GM21825 (cell line): ENCODE measurements at regions not wholly inside any gene's neighbourhood (a gene's known extent, or its start where the extent isn't known, plus 50 kb on each side); places are given as distances from the start of the nearest gene placed in this dataset.

Experiments
- ATAC-seq: cut with Tn5 transposase; IDR thresholded peaks from one replicate; pipeline ENCODE4 v1.9.1; 2021; ENCODE audit warnings: mild to moderate bottlenecking, moderate library complexity; ENCODE audit not compliant: unreplicated experiment

DNA sequence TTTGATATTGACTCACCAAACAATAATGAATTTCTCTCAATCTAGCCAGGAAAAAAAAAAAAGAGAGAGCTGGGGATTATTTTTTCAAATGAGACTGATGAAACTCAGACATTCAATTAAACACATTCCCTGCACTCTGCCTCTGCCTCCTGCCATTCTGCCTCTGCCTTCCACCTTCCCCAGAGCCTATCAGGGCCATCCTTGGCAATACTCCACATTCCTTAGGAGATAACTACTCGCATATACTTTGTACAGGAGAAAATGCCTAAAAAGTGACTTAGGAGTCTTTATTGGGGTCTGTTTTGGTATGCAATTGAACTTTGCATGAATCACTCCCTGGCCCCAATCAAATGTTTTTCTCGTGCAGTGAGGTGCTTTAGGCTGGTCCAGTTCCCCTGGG is 246.6 kb upstream of the PLET1 start:
- ATAC-seq: no peak

DNA sequence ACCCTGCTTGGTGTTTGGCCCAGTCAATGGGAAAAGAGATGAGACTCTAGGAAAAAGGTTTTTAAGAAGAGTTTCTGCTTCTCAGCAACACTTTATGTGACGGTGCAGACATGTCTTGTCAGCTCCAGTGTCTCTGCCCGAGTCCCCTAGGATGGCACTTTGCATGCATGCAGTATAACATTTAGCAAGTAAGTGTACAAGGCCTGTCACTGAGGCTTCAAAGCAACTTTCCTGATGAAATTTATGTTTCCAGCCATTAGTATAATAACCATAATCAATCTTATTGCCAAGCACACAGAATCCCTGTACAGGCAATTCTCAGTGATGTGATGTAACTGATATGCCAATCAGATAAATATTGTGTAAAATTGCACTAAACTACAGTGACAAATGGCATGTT is 248.1 kb upstream of the PLET1 start:
- no peak for ATAC-seq

DNA sequence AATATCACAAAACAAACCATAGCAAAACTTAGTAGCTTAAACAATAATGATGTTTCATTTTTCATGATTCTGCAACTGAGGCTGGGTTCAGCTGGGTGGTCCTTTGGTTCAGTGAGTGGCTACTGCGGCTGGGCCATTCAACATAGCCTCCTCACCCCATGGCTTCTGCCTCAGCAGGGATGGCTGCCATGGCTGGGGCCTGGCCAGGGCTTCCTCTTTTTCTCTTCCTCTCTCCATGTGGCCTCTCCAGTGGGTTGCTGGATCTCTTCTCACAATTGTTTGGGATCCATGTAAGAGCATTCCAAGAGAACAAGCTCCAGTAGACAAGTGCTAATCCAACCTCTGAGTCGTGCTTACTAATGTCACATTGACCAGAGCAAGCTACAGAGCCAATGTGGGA is 248.6 kb upstream of the PLET1 start:
- ATAC-seq: no peak

DNA sequence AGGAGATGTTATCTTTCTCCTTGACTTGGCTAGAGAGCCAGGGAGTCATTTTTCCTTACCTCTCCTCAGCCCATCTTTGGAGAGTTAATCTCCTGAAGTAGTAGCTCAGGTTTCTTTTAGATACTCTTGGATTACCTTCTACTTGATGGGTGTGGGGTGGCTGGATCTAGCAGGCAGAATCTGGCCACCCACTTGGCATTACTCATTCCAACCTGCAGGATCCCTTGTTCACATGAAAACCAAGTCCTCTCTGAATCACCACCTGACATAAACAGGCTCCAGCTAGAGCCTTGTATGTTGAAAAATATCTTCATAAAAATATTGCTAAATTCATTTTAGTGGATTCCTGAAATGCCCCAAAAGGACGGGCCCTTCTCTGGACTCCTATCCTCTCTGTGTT is 250.6 kb upstream of the PLET1 start:
- ATAC-seq: no peak

DNA sequence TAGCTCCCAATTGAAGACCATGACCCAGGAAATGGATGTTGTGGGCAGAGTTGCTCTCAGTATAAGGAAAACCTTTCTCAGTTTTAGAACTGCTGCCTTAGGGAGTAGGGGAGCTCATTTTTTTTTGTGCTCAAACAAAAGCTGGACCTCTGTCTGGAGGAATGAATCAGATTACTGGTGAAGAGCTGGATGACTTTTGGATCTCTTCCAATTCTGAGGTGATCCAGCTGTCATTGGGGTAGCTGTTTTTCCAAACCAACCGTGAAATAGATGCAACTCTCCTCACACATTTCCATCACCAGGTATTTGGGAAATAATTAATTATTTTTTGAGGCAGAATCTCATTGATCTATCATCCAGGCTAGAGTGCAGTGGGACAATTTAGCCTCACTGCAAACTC is 251.3 kb upstream of the PLET1 start:
- no peak for ATAC-seq

DNA sequence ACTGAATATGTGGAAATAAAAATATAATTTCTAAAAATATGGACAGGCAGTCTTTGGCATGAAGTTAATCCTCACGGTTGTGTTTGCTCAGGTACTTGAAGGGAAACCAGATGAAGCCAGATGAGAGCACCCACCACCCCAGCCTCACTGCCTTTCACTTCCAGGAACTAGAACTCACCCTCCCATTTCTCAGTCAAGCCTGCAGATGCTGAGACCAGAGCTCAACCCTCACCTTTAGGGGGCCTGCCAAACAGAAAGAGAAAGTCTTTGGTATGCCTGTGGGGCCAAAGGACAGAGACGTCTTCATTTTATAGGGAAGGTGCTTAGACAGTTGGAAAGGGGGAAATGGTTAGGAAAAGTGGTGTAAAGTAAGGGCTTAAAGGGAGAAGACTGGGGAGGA is 252.8 kb upstream of the PLET1 start:
- ATAC-seq: no peak

DNA sequence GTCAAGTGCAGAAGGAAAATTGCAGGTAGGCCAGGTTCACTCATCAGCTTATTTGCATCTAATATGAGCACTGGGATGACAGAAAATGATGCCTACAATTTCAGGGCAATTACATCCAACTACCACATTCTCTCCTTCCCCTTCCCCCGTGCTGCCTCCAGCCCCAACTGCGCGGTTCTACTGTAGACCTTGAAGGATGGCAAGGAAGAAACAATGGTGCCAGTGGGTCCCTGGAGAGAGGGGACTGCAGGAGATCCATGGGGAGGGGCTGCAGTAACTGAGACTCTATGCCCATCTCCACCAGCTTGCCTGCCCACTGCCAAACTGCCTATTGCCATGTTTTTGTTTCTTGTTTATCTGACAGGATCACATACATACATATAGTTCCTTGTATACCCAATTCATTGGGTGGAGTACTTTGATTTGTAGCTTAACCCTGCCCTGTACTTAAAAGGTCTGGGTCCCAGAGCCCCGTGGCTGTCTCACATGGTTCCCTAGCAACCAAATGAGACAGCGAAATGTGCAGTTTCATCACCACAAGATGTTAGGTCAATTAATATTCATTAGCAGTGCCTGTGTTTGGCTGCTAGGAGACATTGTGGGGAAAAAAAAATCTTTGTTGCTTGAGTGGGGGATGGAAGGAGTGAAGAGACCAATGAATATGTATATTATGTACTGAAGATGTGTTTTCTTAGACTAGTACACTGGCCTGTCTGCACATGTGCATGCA is 253.5 kb upstream of the PLET1 start:
- ATAC-seq: no peak

DNA sequence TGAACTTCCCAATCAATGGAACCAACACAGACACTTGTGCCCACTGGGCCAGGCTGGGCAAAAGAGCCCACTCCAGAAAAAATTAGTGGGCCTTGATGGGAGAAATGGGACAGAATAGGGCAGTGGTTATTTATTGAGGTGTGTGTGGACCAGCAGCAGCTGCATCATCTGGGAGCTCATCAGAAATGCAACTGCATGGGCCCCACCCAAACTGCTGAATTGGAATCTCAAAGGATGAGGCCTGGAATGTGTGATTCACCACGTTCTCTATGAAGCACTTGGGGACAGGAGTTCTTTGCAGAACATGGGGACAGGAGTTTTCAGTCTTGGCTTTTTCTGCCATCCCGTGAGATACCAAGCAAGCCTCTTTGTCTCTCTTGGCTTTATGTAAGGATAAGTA is 255.6 kb upstream of the PLET1 start:
- ATAC-seq: no peak

DNA sequence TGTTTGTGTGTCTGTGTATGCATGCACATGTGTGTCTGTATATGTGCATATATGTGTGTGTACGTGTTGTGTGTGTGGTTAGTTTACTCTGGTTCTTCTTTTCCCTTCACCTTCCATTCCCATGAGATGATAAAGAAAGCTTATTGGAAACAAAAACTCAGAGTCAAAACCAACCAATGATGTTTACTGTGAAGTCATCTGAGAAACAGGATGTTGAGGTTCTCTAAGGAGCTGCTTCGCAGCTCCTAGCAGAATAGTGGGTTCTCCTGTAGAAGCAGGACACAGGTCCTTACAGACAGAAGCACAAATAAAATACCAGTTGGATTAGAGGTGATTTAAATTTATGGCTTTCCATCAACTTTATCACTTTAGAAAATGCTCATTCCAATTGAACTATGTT is 256.1 kb upstream of the PLET1 start:
- ATAC-seq: no peak

DNA sequence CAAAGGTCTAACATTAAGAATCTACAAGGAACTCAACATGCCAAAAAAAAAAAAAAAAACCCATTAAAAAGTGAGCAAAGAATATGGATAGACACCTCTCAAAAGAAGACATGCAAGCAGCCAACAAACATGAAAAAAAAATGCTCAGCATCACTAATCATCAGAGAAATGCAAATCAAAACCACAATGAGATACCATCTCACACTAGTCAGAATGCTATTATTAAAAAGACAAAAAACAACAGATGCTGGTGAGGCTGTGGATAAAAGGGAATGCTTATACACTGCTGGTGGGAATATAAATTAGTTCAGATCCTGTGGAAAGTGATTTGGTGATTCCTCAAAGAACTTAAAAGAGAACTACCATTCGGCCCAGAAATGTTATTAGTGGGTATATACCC is 257.7 kb upstream of the PLET1 start:
- no peak for ATAC-seq

DNA sequence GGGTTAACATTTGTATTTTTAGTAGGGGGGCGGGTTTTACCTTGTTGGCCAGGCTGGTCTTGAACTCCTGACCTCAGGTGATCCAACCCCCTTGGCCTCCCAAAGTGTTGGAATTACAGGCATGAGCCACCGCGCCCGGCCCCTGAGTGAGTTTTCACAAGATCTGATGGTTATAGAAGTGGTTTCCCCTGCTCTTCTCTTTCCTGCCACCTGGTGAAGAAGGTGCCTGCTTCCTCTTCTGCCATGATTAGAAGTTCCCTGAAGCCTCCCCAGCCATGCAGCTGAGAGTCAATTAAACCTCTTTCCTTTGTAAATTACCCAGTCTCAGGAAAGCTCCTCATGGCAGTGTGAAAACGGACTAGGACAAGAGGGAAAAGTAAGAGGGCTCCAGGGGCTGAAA is 259.1 kb upstream of the PLET1 start:
- ATAC-seq: no peak

DNA sequence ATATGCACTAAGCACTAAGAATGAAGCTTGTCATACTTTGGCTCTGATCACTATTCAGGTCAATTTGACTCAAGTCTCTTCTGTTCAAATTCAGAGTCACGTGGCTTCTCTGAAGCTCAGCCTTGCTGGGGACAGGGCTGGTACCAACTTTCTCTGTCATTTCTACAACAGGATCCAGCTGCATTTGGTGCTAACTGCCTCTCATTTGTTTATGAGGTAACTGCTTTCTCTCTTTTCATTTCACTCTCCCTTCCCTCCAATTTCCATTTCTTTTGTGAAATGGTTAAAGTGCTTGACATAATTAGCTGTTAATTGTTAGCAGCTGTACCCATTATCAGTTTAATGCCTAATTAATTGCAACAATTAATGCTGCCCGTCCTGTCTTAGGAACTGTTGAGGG is 259.7 kb upstream of the PLET1 start:
- ATAC-seq: no peak

DNA sequence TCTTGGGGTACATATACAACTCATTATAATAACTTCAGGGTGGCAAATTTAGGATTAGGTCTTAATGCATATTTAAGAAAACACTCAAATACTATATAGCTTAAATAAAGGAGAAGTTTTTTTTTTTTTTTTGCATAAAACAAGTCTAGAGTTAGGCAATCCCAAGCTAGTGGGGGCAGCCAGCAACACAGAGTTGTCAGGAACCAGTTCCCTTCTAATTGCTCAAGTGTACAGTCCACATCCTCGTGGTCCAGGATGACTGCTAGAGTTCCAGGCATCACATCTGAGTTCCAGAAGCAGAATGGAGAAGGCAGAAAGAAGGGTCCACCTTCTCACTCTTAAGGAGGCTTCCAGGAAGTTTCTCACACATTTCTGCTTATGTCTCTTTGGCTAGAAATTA is 261.9 kb upstream of the PLET1 start:
- ATAC-seq: no peak

DNA sequence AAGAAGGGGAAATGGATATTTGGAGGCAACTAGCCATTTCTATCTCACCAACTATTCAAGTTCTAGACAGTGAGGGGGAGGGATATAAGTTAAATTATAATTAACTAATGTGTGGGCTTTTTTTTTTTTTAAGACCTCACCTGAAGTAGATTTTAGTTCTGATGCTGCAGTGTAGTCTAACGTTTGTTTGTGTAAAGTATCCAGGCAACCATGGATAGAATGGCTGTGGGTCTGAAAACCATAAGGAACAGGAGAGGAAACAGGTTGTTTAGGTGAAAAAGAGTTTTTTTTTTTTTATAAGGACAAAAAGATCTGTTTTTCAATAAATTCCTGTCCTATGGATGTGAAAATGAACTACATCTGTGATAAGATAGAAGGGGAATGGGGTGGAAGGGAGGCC is 262.4 kb upstream of the PLET1 start:
- no peak for ATAC-seq

DNA sequence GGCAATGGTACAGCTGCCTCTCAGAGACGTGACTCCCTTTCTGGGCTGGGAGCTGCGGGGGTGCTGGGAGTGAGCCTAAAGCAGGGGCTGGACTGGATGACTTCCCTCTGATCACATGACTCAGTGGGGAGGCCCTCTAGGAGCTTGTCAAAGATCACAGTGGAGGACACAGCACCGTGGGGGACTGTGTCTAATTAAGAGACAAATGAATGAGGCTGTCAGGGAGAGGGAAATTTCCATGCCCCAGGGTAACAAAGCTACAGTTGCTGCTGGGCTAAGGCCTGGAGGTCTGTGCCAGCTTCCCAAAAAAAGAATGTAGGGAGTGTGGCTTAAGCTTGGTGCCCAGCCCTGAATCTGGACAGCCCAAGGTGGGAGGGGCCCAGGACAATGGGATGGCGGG is 262.8 kb upstream of the PLET1 start:
- ATAC-seq: no peak

DNA sequence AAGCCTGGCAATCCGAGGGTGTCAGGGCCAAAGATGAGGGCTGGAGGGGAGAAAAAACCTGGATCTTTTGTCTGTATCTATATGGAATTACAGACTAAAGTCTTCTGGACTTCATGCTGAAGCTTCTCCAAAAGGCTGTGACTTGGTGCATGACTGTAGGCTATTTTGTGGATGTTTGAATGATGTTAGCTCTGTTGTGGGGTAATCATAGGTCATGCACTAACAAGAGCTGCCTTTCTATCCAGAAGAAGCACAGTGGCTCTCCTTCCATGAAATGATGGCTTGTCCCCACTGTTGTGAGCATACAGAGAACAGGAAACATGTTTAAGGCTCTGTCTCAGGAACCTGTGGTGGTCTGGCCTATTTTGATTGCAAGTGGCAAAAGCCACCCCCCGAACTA is 263.3 kb upstream of the PLET1 start:
- ATAC-seq: no peak

DNA sequence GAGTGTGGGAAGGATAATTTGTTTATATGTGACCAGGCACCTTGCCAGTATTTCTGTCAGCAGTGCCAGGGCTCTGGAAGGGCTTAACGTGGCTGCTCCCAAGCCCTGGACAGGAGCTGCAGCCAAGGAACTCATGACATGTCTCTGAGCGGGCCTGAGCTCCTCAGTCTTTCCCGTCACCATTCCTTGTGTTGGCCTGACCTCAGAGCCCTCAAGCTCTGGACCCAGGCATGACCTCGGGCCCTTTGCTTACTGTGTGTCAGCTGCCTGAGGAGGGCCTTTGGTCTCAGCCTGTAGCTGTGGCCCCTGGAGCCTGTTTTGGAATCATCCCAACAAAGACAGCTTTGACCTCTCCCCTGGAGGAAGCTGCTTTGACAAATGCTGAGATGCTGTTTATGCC is 264.1 kb upstream of the PLET1 start:
- no peak for ATAC-seq

DNA sequence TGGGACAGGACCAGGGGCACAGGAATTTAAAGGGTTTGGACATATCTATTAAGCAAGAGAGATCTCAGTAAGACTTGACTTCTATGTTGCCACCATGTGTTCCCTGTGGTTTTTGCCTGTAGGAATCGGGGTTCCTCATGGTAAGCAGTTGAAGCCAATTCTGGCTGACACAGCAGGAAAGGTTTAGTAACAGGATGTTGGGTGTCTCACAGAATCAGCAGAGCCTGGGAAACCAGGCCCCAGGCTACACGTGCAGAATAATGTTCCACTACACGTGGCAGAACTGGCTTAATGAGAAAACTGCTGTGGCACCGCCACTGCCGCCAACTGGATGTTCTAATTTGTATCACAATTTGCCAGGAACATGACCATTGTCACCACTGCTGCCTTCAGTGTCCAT is 264.6 kb upstream of the PLET1 start:
- ATAC-seq: no peak

DNA sequence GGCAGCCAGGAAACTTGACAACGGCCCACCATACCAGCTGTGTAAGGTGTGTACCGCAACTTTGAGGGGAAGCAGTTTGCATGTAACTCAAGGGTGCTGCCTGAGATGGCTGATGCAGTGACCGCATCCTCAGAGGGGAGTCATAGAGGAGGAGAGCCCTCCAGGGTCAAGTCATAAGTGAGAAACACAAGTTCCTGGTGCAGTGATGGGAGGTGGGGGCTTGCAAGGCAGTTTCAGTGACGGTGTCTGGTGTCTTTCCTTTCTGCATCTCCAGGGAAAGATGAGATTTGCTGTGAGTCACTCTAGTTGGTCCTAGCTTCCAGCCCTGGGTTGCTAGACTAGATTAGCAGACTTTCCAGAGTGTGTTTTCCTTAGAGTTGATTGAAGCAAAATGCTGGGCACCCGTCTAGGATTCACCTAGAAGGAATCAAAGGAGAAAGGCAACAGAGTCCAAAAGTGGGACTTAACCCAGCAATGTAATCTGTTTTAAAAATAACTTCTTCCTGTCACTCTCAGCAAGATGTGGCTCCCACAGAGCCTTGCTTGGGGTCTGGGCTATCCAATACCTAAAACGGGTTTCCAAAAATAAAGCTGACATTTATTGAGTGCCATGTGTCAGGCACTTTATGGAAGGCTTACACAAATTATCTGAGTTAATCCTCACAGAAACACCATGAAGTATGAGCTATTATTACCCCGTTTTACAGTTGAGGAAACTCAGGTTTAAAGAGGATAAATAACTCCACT is 265.4 kb upstream of the PLET1 start:
- ATAC-seq: no peak

DNA sequence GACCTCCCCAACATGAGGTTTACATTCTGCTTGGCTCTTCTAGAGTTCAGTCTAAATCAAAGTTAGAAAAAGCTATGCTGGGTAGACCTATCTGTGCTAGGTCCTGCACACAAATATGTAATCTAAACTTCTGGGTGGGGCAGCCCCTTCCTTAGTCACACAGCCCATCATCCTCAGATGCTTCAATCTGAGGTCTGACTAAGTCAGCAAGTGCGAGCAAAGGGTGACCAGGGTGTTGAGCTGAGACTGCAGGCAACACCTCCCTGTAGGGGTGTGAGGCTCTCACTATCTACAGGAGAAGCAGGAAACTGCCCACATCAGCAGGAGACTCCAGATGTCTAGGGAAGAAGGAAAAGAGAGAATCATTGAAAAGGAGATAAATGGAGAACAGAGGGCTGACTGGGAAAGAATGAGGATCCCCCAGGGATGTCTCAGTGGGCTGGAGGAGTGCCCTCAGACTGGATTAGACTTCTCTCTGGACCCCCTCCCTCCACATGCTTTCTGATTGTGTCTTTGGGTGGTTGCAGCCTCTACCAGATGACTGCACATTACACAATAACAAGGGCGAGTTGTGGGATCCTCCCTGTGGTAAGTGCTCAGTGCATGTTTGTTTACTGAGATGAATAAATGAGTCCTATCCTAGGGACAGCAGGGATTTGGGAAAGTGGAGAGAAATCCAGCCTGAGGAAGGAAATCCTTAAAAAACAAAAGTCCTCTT is 266.2 kb upstream of the PLET1 start:
- ATAC-seq: no peak

DNA sequence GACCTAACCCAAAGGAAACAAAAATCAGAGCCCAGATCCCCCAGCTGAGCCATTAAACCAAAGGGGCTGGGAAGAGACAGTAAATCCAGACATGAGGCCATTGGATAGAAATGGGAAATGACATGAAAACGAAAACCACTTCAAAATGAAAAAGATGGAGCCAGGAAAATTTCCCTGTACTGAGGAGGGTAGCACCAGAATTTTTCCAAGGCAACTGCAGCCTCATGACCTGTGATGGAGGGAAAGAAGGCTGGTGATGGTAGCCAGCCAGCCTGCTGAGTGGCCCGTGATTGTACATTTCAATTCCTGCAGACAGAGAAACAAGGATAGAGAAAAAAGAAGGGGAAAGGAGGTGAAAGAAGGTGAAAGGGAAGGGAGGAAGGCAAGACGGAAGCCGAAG is 268.4 kb upstream of the PLET1 start:
- ATAC-seq: no peak

DNA sequence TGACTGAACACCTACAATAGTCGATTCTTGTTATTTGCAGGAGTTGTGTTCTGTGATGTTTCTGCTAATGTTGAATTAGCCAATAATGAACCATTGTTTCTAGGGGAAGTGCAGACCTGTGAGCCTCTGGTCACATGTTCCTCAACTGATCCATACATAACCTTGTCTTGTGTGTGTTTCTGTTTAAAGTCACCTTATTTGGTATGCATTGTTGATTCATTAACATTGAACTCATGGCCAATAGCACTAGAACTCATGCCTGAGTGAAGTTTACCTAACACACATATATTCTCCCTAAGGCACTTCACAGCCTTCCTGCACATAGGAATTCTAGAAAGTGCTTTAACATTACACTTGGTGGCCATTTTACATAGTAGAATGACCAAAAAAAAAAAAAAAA is 271.8 kb upstream of the PLET1 start:
- ATAC-seq: no peak
